HL-60 (cell line): ENCODE measurements at regions not wholly inside any gene's neighbourhood (a gene's known extent, or its start where the extent isn't known, plus 50 kb on each side); places are given as distances from the start of the nearest gene placed in this dataset.

ENCODE experiments used
- TF ChIP-seq, protein P1 (sequence below): IDR thresholded peaks from one replicate; pipeline ENCODE4 v1.5.1; 2011; ENCODE audit warnings: low read length, control low read depth, inconsistent platforms; ENCODE audit not compliant: insufficient read depth
- TF ChIP-seq, protein P2 (sequence below): IDR thresholded peaks from 2 replicates; pipeline ENCODE4 v1.6.1; 2012; ENCODE audit warnings: low read depth; ENCODE audit not compliant: insufficient replicate concordance

DNA sequence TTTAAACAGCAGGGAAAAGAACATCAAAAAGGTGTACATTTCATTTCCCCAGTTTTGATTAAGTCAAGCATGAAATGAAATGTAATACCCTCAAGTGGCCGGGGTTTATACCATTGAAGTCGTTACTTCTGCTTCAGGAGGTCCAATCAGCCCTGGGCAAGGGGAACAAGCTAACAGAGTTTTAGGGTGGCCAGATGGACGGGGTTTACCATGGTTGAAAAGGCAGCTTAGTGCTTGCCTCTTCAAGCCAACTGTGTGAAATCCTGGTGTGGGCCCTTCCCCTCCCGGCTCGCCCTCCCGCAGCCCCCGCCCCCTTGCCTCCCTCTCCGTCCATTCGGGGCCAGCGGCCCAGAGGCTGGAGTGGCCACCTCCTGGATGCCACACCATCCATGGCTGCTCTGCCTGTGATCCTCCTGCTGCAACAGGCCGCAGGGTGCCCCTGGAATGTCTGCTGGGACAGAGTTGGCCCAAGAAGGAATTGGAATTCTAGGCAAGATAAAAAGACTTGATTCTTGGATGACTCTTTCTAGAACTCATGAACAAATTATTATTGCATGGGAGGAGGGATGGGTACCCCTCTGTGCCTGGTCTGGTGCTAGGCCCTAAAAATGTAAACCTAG is 296.2 kb upstream of the IRX3 start:
- TF ChIP-seq, protein P1, sequence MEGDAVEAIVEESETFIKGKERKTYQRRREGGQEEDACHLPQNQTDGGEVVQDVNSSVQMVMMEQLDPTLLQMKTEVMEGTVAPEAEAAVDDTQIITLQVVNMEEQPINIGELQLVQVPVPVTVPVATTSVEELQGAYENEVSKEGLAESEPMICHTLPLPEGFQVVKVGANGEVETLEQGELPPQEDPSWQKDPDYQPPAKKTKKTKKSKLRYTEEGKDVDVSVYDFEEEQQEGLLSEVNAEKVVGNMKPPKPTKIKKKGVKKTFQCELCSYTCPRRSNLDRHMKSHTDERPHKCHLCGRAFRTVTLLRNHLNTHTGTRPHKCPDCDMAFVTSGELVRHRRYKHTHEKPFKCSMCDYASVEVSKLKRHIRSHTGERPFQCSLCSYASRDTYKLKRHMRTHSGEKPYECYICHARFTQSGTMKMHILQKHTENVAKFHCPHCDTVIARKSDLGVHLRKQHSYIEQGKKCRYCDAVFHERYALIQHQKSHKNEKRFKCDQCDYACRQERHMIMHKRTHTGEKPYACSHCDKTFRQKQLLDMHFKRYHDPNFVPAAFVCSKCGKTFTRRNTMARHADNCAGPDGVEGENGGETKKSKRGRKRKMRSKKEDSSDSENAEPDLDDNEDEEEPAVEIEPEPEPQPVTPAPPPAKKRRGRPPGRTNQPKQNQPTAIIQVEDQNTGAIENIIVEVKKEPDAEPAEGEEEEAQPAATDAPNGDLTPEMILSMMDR: no peak
- TF ChIP-seq, protein P2, sequence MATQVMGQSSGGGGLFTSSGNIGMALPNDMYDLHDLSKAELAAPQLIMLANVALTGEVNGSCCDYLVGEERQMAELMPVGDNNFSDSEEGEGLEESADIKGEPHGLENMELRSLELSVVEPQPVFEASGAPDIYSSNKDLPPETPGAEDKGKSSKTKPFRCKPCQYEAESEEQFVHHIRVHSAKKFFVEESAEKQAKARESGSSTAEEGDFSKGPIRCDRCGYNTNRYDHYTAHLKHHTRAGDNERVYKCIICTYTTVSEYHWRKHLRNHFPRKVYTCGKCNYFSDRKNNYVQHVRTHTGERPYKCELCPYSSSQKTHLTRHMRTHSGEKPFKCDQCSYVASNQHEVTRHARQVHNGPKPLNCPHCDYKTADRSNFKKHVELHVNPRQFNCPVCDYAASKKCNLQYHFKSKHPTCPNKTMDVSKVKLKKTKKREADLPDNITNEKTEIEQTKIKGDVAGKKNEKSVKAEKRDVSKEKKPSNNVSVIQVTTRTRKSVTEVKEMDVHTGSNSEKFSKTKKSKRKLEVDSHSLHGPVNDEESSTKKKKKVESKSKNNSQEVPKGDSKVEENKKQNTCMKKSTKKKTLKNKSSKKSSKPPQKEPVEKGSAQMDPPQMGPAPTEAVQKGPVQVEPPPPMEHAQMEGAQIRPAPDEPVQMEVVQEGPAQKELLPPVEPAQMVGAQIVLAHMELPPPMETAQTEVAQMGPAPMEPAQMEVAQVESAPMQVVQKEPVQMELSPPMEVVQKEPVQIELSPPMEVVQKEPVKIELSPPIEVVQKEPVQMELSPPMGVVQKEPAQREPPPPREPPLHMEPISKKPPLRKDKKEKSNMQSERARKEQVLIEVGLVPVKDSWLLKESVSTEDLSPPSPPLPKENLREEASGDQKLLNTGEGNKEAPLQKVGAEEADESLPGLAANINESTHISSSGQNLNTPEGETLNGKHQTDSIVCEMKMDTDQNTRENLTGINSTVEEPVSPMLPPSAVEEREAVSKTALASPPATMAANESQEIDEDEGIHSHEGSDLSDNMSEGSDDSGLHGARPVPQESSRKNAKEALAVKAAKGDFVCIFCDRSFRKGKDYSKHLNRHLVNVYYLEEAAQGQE: no peak
